HL-60/S4 (cell line): ENCODE measurements at regions not wholly inside any gene's neighbourhood (a gene's known extent, or its start where the extent isn't known, plus 50 kb on each side); places are given as distances from the start of the nearest gene placed in this dataset.

ENCODE experiments used
- in situ Hi-C: fragments of 300-500 bp; cut with MboI; formaldehyde crosslinking; loops from 2 replicates; pipeline ENCODE4 v1.14.3; 2022; ENCODE audit warnings: low sequenced_read_pairs

DNA sequence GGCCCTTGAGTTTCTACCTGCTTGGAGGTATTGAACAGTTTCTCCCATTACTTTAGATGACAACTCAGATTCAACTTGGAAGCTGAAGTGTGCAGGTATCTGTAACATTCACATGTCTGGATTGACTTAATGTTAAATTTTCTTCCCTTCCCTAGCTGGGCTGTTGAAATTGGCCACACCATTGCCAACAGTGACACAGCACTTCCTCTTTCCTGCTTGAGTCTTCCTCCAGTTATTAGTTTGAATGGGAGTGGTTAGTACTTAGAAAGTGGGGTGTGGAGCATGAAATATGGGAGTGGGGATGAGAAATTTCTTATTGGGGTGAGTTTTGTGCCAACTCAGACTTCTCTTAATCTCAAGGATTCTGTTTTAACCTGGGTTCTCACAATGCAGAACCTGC, 454.9 kb downstream of the KCNJ2 start:
- in situ Hi-C loops: no loop called here

DNA sequence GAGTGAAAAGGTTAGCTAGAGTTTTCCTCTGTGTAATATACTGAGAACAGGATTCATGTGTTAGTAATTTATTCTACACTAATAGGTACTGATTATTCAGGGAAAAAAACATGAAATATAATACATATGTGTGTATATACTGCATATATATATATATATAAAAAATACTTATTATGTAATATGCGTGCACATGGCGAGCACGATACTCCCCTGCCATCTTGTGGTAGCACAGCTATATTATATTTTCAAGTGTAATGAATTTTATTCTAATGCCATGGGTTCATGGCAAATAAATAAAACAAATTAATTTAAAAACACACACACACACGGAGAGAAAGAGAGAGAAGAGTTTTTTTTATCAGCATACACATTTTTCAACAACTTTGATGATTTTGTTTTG, 460.6 kb downstream of the KCNJ2 start:
- in situ Hi-C loops: loop anchor here (25.0 kb wide), 1 partner anchor 1907 kb away; no protein-coding TSS in a partner anchor

- in situ Hi-C loops: loop anchor here (25.0 kb wide), 1 partner anchor 1901 kb away; no protein-coding TSS in a partner anchor
Measured at GRCh38 chr17:70636517-70637133, 467.3 kb downstream of the KCNJ2 start.

GRCh38 chr17:70642059-70642458, 472.7 kb downstream of the KCNJ2 start:
- in situ Hi-C loops: loop anchor here (25.0 kb wide), 1 partner anchor 1895 kb away; no protein-coding TSS in a partner anchor

- in situ Hi-C loops: loop anchor here (25.0 kb wide), 1 partner anchor 1893 kb away; no protein-coding TSS in a partner anchor
Measured at GRCh38 chr17:70644096-70644495, 474.8 kb downstream of the KCNJ2 start.

GRCh38 chr17:70646673-70647072, 477.3 kb downstream of the KCNJ2 start:
- in situ Hi-C loops: loop anchor here (25.0 kb wide), 1 partner anchor 1891 kb away; no protein-coding TSS in a partner anchor

DNA sequence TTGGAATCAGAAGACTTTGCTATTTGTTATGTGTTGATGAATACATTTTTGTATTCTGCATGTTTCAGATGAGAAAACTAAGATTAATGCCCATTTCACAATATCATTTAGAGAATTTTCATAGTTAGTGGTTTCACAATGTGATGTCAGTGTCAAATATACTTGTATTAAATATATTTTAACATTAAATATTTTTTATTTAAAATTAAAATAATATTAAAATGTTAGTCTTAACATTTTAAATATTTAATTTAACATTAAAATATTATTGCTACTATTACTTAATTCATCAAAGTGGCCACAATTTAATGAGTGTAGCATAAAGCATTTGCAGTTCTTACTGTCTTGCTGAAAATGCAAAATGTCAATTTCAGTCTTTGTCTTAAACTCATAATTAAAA, 478.8 kb downstream of the KCNJ2 start:
- in situ Hi-C loops: loop anchor here (25.0 kb wide), 1 partner anchor 1889 kb away; no protein-coding TSS in a partner anchor

DNA sequence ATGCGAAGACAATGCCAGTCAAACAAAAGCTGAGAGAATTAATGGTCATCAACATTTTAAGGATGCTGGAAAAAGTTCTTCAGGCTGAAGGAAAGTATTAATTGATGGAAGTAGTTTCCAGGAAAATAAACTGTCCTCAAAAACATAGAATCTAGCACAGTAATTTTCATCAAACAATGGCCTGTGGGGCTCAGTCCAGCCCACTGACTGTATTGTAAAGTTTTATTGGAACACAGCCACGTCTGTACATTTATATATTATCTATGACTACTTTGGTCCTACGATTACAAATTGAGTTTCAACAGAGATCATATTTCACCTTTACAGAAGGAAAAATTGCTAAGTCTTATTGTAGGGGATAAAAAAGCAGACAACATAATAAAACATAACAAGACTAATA, 484.5 kb downstream of the KCNJ2 start:
- in situ Hi-C loops: no loop called here

DNA sequence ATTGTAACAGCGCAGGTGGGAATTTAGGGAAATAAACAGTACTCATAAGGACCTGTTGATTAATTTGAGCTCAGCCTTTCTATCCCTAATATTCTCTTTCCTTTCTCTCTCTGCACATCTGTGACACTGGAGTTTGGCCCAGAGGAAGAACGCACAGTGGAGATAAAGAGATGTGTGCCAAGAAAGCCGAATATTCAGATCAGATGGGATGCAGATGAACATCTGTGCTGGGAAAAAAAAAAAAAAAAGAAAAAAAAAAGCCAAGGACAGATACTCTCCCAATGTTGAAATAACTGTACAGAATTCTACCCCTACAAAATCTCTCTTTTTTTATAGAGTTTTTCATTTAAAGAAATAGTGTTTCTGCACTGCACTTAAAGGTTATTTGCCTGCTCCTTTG, 485.4 kb downstream of the KCNJ2 start:
- in situ Hi-C loops: no loop called here

GRCh38 chr17:70655176-70655958, 486.0 kb downstream of the KCNJ2 start:
- in situ Hi-C loops: no loop called here

GRCh38 chr17:70658317-70658716, 489.0 kb downstream of the KCNJ2 start:
- in situ Hi-C loops: no loop called here

DNA sequence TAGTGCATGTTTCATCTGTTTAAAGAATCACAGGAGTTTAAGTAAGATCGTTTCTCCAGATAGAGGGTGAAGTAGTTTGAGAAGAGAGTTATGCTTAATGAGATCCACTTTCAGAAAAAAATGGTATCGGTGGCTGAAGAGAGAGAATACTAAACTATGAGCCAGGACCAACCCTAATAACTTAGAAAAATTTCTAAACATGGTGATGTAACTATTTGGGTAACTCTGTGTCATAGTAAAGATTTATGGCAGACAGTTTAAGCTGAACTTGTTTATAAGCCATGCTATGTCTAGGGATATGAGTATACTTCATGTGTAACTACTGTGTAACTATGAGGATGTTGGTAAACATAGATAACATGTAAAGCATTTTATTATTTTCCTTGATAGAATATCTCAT, 489.5 kb downstream of the KCNJ2 start:
- in situ Hi-C loops: no loop called here

- in situ Hi-C loops: no loop called here
Measured at GRCh38 chr17:70661342-70662222, 492.2 kb downstream of the KCNJ2 start.

GRCh38 chr17:70668276-70668937, 499.1 kb downstream of the KCNJ2 start:
- in situ Hi-C loops: no loop called here

DNA sequence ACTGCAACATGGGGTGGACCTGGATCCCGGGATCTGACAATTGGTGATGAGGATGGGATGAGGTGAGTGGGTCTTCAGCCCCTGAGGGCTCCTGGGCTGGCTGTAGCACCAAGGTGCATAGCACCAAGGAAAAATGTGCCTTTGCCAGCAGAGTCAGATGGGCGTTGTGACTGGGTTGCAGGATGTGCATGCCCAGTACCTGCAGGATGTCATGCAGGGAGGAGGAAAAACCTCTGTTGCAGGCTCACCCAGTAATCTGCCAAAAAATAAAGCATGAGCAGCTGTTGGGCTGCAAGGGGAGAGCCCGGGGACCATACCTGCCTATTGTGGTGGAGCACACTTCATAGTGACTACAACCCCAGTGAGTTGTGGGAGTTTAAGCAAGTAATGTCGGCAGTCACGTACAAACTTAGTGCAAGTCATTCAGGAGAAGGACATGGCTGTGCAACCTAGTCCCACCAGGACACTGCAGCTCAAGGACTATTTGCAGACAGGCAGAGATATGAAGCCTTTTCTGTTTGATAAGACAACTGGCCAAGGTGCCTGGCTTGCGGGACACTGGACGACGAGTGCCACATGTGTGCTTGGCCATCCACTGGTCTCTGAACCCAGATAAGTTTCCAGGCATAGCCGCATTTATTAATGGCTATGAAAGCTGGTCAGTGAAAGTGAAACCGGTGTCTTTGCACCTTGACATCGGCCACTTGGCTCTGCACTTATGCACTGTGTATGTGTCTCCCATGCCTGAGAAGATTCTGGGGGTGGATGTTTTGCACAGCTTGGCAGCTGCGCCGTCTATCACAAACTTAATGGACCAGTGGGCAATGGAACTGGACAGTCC, 499.8 kb downstream of the KCNJ2 start:
- in situ Hi-C loops: no loop called here

GRCh38 chr17:70674061-70674460, 504.7 kb downstream of the KCNJ2 start:
- in situ Hi-C loops: no loop called here

DNA sequence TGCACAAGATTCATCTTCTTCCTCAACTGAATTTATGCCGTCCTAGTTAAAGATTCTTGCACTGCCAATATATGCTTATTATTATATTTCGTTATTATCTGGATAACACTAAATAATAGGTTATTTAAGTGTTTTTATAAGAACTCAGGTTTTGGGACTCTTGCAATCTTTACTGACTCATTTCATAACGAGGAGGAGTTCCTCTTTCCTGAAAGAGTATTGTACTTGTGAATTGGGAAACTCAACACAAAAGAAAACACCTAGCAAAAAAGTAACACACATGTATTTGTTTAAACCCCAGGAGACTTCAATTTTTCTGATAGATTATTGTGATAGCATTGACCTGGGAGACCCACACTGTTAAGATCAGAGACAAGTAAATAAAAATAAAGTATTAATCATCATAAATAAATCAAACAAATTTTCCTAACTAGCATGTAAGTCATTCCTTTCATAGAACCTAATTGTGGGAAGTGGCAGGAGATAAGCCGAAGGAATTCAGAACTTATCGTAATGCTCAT, 505.8 kb downstream of the KCNJ2 start:
- in situ Hi-C loops: no loop called here

DNA sequence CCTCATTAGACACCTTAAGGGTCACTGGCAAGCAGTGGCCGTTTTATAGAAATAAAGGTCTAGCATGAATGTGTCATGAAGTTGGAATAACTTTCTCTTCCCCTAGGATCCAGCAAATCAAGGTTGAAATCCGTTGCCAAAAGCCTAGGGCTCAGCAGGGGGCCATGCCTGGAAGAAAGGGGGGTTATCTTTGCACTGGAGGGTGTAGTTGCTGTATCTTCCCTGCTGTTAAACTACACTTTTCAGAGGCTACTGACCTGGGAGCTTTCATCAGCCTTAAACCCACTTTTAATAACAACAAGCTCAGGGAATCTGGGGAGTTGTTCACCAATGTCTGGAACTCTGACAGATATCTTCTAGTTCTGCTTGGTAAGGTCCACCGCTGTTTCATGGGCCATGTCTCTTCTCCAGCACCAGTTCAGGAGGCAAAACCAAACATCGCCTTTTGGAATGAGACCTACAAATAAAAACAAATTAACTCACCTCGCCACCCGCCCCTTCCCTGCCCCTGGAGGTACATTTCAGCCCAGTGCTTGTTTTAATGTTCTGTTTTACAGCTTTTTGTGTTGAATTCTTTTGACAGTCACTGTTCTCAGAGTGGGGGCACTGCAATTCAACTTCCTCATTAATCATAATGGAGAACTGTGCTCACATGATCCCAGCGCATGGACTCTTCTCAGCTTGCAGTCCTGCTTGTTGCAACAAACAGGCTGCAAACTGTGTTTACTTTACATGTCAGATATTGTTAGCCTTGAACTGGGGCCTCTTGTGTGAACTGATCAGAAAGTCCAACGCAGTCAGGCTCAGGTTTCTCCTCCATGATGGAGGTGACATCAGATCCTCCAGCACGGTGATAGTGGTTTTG, 508.7 kb downstream of the KCNJ2 start:
- in situ Hi-C loops: no loop called here

GRCh38 chr17:70678889-70679288, 509.6 kb downstream of the KCNJ2 start:
- in situ Hi-C loops: no loop called here
